GM06990 (cell line): ENCODE measurements at regions not wholly inside any gene's neighbourhood (a gene's known extent, or its start where the extent isn't known, plus 50 kb on each side); places are given as distances from the start of the nearest gene placed in this dataset.
"Not testable (repeated sequence)": the region's sequence is repeated elsewhere in the genome, so short reads cannot be mapped to it uniquely, and the experiment has no call there.

Experiments used
- DNase-seq: peaks from one replicate; pipeline ENCODE4 v3.0.0-alpha.2; 2011; ENCODE audit not compliant: insufficient read length; ENCODE audit errors: extremely low read depth
- H3K27me3 ChIP-seq: replicated peaks from 2 replicates; pipeline ENCODE4 v1.6.0; 2011; ENCODE audit warnings: low read length; ENCODE audit not compliant: control insufficient read depth, insufficient read depth
- H3K36me3 ChIP-seq: 2 replicates; pipeline ENCODE4 v1.5.1; 2011; ENCODE audit warnings: low read length; ENCODE audit not compliant: control insufficient read depth, insufficient read depth
- H3K4me3 ChIP-seq: replicated peaks from 2 replicates; pipeline ENCODE4 v1.5.1; 2011; ENCODE audit warnings: low read depth, mild to moderate bottlenecking, control low read depth, low read length
- TF ChIP-seq, protein P1 (sequence below): IDR thresholded peaks from 2 replicates; pipeline ENCODE4 v1.5.1; 2011; ENCODE audit warnings: low read length, control low read depth, mild to moderate bottlenecking, inconsistent platforms; ENCODE audit not compliant: insufficient read depth, poor library complexity, severe bottlenecking

GRCh38 chr12:129994634-129995033 lies 90.8 kb upstream of the TMEM132D start:
- TF ChIP-seq, protein P1, sequence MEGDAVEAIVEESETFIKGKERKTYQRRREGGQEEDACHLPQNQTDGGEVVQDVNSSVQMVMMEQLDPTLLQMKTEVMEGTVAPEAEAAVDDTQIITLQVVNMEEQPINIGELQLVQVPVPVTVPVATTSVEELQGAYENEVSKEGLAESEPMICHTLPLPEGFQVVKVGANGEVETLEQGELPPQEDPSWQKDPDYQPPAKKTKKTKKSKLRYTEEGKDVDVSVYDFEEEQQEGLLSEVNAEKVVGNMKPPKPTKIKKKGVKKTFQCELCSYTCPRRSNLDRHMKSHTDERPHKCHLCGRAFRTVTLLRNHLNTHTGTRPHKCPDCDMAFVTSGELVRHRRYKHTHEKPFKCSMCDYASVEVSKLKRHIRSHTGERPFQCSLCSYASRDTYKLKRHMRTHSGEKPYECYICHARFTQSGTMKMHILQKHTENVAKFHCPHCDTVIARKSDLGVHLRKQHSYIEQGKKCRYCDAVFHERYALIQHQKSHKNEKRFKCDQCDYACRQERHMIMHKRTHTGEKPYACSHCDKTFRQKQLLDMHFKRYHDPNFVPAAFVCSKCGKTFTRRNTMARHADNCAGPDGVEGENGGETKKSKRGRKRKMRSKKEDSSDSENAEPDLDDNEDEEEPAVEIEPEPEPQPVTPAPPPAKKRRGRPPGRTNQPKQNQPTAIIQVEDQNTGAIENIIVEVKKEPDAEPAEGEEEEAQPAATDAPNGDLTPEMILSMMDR = no peak
- H3K36me3 ChIP-seq = no peaks in the 10 kb centered on the region
- H3K4me3 ChIP-seq = no peak overlapping the region
- no peaks in the 10 kb centered on the region for H3K27me3 ChIP-seq
- DNase-seq = no peak

- no peak for DNase-seq
- H3K4me3 ChIP-seq = no peak overlapping the region
- TF ChIP-seq, protein P1 = no peak
Measured at GRCh38 chr12:129997239-129997638, 93.4 kb upstream of the TMEM132D start.

GRCh38 chr12:130004310-130004877 lies 100.6 kb upstream of the TMEM132D start:
- DNase-seq, H3K4me3 ChIP-seq, H3K36me3 ChIP-seq, H3K27me3 ChIP-seq: not testable (repeated sequence)

More at GRCh38 chr12:129997239-129997638, 93.4 kb upstream of the TMEM132D start:
- no peaks in the 10 kb centered on the region for H3K27me3 ChIP-seq
- no peaks in the 10 kb centered on the region for H3K36me3 ChIP-seq

GRCh38 chr12:130007771-130008170 lies 103.9 kb upstream of the TMEM132D start:
- TF ChIP-seq, protein P1 = no peak
- no peak overlapping the region for H3K4me3 ChIP-seq
- H3K27me3 ChIP-seq = no peaks in the 10 kb centered on the region
- DNase-seq = no peak
- no peaks in the 10 kb centered on the region for H3K36me3 ChIP-seq

DNA sequence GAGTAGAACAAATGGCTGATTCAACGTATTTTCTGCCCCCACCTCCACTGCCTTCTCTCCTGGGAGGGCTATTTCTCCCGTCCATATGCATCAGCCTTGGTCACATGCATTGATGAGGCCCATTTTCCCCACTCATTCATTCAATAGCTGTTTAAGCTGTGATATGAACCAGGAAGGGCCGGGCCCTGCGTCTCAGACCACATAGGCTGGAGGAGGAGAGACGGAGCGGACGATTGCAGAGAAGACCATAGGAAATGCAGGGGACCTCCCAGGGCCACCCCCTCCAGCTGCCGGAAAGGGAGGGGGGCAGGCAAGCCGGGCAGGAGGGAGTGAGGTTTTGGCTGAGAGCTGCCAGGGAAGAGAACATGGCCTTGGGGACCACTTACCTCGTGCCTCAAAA lies 104.4 kb upstream of the TMEM132D start:
- TF ChIP-seq, protein P1 = no peak
- Histone ChIP-seq H3K36me3 (no peaks in the 10 kb centered on the region), H3K4me3 (no peak overlapping the region), H3K27me3 (no peaks in the 10 kb centered on the region)
- DNase-seq = no peak

GRCh38 chr12:130009961-130010360 lies 106.1 kb upstream of the TMEM132D start:
- no peak overlapping the region for H3K4me3 ChIP-seq
- TF ChIP-seq, protein P1 = no peak
- no peaks in the 10 kb centered on the region for H3K27me3 ChIP-seq
- no peak for DNase-seq
- no peaks in the 10 kb centered on the region for H3K36me3 ChIP-seq
